ENCODE measurements at regions not wholly inside any gene's neighbourhood (a gene's known extent, or its start where the extent isn't known, plus 50 kb on each side); places are given as distances from the start of the nearest gene placed in this dataset.

DNA sequence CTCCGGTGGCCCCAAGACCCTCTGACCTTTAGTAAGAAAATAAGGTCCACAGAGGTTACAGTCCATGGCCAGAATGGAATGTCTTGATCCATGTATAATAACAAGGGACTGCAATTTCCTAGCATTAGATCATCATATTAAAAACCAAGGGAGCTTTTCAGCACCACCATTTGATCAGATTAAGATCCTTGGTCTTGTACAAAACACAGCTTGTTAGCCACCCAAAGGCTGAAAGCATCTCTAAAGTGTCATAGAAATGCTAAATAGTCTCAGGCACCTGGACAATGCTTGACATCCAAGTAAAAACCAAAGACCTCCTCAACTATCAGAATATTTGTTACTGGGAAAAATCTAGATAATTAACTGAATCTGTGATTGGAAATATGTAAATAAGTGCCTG is 50.3 kb upstream of the VPS13A start:
- Mint-ChIP-seq H3K4me1 (no peaks in the 10 kb centered on the region), H3K36me3 (ENCODE audit: low read depth) (no peaks in the 10 kb centered on the region), H3K27ac (no peak overlapping the region), H3K4me3 (no peak overlapping the region), H3K27me3 (ENCODE audit: insufficient read depth) (no peaks in the 10 kb centered on the region), H3K9me3 (peaks cover 13% of the 10 kb centered on the region)
- DNase-seq, result no peak
- Histone ChIP-seq H3K27ac (ENCODE audit: low read depth, low read length) (no peak overlapping the region), H3K9me3 (ENCODE audit: control insufficient read depth, low read length) (no peaks in the 10 kb centered on the region), H3K4me1 (ENCODE audit: control insufficient read depth, insufficient read depth, low read length) (no peaks in the 10 kb centered on the region), H3K9ac (ENCODE audit: extremely low read depth, low read length, poor library complexity, severe bottlenecking) (no peak overlapping the region), H3K27me3 (ENCODE audit: control insufficient read depth, insufficient read depth, low read length, poor library complexity, severe bottlenecking) (no peaks in the 10 kb centered on the region), H3K4me3 (ENCODE audit: low read length) (no peak overlapping the region), H3K36me3 (ENCODE audit: control insufficient read depth, insufficient read depth, low read length) (no peaks in the 10 kb centered on the region)
- TF ChIP-seq, protein P1, sequence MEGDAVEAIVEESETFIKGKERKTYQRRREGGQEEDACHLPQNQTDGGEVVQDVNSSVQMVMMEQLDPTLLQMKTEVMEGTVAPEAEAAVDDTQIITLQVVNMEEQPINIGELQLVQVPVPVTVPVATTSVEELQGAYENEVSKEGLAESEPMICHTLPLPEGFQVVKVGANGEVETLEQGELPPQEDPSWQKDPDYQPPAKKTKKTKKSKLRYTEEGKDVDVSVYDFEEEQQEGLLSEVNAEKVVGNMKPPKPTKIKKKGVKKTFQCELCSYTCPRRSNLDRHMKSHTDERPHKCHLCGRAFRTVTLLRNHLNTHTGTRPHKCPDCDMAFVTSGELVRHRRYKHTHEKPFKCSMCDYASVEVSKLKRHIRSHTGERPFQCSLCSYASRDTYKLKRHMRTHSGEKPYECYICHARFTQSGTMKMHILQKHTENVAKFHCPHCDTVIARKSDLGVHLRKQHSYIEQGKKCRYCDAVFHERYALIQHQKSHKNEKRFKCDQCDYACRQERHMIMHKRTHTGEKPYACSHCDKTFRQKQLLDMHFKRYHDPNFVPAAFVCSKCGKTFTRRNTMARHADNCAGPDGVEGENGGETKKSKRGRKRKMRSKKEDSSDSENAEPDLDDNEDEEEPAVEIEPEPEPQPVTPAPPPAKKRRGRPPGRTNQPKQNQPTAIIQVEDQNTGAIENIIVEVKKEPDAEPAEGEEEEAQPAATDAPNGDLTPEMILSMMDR (conservative IDR thresholded peaks at IDR 0.05), result no peak
- 88 to 96% methylated on average over 1 of the region's 1 CpG for WGBS, 2 experiments (ENCODE audit: insufficient coverage in 1 of 2, insufficient read length in 1 of 2)
